NCI-H2171 (cell line): ENCODE measurements at regions not wholly inside any gene's neighbourhood (a gene's known extent, or its start where the extent isn't known, plus 50 kb on each side); places are given as distances from the start of the nearest gene placed in this dataset.
A peak's percentile ranks its signal among the peaks of the same experiment; 100 is the strongest.

Source experiments
- DNase-seq: peaks from one replicate; lab custom pipeline; 2025; lab: John Stamatoyannopoulos, UW

DNA sequence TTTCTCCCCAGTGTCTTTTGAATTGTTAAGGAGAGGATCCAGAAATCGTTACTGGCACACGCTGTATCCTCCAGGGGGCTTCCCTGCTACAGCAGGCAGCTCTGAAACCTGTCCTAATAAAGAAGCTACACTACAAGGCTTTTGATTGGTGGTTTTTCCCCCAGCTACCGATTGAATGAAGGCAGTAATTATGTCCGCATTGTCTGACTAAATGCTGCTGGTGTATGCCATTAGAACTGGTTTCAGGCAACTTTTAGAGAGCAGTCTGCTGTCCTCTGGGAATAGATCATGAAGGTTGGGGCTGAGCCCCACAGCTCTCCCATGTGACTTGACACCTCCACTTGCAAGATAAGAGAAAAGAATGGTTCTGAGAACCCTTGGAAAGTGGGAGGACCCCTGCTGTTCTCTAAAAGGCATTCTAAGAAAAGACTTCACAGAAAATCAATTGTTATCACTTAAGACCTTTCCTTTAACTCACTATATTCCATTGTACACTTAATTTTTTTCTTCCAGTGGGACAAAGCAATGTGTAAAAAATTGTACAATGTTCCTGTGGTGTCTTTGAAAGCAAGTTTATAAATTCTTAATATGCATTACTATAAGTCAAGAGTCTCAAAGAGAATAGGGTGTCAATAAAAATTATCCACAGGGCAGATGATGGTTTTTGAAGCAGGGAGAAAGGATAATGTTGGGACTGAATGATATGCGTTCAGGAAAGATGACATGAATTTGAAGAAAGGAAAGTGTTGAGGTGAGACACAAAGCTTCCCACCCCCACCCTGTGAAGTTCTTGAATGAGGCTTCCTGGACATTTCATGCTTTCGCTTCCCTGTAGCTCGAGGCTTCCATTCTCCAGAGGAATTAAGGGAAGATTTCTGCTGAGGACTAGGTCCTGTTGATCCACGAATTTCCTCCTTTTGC, 53.0 kb upstream of the DAZL start:
- DNase-seq = no peak

DNA sequence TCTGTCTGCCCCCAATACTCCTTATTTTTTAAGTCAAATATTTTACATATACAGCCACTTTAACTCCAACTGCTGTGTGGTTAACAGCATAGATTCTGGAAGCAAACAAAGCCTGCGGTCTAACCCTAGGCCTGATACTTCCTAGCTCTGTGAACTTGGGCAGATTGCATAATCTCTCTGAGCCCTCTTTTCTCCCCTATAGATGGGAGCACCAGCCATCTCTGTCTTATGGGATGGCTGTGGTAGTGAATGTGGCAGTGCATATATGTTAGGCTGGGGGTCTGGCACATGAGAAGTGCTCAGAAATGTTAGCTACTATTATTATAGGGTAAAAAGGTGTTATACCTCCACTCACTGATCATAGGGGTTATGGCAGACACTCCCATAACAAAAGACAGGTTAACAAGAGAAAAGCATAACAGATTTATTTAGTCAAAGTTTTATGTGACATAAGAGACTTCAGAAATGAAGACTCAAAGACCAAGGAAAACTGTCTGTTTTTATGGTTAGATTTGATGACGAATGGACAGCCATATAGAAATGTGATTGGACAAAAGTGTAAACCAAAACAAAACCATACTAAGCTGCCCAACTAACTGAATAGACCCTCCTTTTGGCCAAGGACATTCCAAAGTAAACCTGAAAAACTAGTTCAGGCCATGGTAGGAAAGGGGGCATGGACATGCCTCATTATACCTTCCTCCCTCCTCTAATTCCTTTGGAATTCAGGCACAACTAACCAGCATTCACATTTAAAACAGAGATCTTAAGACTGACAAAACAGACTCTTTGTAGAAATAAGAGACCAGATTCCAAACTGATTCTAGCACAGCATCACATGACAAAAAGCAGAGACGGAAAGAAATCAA, 53.9 kb upstream of the DAZL start:
- no peak for DNase-seq

DNA sequence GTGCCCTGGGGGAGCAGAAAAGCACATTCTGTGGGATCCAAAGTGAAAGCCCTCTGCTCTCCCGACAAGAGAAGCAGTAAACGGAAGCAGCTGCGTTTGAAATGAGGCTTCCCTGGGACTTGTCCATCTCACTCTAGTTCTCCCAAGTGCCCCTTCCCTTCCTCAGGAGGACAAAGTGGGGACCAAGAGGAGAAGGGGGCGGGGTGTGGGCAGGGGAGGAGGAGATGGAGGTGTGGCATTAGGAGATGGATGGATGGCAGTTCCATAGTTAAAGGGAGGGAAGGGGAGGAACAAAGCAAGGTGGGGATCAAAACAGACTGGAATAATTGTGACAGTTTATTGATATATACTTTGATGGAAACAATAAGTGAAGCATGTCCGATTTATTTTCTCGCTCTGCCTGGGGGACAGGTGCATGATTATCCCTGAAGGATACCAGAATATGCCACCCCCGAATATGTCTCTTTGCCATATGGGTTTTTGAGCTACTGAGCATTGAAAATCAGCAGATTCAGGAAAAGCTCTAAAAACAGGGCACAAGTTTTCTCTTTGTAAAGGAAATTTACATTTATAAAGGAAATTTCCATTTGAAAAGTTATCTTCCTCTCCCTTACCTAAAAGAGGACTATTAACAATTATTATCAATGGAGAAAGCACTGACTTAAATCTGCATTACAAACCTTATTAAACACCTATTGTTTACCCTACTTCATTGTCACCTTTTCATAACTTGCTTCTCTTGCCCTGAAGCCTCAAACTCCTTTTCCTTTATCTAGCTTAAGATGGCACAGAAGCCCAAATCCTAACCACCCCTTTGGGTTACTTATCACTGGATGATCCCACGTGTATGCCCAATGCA, 58.9 kb upstream of the DAZL start:
- DNase-seq = peak; percentile 16

DNA sequence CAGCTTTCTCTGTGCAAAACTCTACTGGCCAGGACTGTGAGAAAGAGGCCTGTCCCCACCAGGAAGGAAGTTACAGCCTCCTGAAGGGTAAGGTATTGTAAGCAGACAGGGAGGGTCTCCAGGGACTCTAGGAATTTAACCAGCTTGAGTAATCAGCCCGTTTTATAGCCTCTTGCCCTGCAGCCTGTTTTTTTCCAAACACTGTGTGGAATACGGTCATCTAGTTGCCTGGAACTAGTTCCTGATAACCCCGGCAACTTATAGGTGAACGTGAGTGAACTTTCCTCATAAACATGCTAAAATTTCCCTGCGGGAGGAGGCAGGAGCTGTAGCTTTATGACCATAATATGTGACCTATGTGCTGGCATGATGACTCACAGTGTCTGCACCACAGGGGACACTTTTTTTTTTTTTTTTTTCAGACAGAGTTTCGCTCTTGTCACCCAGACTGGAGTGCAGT, 60.1 kb upstream of the DAZL start:
- DNase-seq = no peak

DNA sequence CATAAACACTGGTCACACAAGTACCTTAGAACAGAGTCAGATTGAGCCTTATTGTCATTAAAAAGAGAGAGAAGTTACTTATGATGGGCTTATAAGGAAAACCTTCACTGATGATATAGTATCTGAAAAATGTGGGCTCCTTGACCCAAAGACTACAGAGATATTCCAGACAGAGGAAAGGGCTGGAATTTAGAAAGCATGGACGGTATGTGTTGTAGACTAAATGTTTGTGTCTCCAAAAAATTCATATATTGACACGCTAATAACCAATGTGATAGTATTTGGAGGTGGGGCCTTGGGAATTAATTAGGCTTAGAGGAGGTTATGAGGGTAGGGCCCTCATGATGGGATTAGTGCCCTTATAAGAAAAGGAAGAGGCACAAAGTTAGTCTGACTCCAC, 61.0 kb upstream of the DAZL start:
- no peak for DNase-seq

DNA sequence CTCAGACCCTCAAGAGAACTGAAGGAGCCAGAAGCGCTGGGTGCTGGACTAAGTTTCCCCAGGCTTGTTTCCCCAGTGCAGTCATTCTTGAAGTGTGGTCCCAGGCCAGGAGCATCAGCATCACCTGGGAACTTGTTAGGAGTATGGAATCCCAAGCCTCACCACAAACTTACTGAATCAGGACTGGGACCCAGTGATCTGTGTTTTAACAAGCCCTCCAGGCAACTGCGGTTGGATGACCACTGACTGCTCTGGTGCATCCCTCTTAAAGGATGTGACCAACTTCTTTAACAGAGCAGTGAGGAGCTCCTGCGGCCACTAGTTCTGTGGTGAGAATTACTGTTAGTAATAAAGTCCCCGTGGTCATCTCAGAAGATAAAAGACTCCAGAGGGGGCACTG, 62.4 kb upstream of the DAZL start:
- DNase-seq = no peak

DNA sequence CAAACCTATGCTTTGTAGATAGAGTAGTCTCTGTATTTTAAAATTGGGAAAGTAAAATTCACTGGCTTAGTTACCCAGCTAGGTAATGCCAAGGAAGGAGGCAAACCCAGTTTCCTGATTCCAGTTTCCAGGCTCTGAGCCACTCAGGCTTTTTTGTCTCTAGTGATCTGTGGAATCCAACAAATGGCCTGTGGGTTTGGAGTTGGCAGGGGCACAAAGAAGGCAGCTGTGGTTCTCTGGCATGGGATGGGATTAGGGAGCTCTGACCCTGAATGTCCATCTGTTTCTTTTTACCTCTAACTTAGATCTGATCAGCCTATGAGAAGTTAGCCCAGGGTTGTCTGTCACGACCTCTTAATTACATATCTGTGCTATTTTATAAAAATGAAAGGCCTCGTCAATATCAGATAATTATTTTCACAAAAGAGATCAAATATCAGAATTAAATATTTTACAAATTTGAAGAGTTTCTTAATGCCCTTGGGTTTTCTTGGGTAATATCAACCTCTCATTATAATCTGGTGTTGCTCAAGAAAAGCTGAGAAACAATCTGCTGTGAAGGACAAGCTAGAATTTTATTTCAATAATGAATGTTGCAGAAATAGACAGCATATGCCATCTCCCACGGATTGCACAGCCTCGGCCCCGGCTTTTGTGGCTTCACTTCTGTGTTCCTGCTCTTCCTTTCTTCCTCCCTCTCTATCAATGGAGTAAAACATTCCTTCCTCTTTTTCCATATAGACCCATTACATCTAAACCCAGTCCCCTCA, 63.7 kb upstream of the DAZL start:
- DNase-seq = no peak

DNA sequence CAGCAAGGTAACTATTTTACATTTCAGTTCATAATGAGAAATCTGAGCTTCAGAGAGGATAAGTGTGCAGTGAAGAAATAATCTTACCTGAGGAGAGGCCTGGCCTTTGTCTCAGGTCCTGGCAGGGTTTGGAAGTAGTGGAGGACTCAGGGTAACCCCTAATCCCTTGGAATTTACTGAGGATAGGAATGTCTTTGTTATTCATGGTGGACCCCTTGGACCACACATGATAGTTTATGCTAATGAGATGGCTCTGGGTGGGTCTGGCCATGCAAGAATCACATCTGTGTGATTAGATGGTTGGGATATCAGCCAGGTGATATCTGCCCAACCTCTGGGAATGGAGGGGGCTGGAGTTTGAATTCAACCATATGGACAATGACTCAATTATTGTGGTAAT, 65.0 kb upstream of the DAZL start:
- DNase-seq = no peak

DNA sequence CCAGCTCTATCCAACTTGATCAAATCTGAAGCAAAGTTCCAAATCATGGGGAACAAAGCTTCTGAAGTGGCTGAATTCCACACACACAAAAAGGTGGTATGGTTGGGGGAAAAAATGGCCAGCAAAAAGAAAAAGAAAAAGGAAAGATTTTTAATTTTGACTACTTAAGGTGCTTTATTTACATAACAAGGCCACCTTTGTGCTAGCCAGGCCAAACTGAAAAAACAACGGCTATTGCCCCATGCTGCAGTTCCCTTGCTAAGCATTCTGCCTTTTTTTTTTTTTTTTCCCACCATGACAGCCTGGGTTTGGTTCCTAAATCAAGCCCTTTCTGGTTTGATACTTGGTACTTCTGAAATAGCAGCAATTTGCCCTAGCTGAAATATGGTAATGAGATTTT, 66.5 kb upstream of the DAZL start:
- no peak for DNase-seq

DNA sequence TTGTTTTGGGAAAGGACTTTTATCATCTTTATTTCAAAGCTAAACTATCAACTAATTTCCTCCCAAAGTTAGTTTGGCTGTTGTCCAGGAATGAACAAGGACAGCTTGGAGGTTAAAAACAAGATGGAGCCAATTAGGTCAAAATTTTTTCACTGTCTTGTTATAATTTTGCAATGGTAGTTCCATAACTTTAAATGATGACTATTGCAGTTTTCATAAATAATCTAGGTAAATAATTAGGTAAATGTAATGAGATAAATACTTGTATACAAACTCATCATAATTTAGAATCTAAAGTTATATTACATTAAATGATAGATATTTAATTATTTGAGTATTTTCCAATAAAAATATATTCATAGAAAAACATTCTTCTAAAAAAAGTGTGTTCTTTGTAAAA, 68.3 kb upstream of the DAZL start:
- no peak for DNase-seq

DNA sequence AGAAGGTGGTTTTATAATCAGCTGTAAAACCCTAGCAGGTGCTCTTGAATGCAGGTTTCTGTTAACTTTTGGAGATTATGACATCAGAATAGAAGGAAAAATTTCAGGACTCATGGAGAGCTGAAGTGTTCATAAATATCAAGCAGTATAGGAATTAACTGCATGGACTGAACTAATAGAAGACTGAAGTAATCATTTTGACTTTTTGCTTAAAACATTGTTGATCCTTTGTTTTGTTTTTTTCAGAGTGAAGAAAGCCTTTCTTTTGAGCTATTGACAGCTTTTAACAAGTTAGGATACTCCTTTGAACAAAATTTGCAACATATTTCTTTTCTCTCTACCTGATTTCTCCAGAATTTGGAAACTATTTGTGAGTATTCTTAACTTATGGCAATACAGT, 70.6 kb upstream of the DAZL start:
- DNase-seq = no peak

DNA sequence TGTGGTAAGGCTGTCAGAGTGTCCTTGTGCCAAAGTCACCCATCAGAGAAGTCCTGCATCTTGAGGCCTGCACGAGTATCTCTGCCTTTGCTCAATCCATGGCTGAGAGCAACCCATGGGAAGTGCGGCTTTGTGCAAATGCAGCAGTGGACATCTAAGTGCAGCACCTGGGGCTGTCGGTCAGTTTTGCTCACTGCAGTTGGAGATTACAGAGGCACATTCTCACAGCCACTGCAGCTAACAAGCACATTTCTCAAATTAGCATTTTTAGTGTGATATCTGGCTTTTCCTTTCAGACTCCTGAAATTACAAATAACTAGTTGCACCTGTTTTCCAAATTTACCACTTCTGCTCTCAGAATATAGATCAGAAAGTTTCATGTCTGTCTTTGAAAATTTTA, 81.5 kb upstream of the DAZL start:
- no peak for DNase-seq

DNA sequence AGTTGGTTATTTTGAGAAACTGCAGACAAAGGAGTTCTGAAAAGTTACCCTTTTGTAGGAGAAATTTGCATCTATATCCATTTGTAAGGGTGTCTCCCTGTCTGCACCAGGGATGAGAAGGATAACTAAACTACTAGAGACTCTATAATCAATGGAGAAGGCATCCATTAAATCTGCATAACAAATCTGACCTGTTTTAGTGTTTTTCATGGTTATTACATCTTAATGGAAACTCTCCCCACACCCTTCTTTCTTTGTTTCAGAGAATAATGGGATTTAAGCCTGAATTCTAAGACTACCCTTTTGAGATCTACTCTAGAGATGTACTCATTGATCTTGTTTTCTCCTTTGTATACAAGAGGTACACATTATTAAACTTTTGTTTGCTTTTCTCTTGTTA, 82.0 kb upstream of the DAZL start:
- DNase-seq = no peak

DNA sequence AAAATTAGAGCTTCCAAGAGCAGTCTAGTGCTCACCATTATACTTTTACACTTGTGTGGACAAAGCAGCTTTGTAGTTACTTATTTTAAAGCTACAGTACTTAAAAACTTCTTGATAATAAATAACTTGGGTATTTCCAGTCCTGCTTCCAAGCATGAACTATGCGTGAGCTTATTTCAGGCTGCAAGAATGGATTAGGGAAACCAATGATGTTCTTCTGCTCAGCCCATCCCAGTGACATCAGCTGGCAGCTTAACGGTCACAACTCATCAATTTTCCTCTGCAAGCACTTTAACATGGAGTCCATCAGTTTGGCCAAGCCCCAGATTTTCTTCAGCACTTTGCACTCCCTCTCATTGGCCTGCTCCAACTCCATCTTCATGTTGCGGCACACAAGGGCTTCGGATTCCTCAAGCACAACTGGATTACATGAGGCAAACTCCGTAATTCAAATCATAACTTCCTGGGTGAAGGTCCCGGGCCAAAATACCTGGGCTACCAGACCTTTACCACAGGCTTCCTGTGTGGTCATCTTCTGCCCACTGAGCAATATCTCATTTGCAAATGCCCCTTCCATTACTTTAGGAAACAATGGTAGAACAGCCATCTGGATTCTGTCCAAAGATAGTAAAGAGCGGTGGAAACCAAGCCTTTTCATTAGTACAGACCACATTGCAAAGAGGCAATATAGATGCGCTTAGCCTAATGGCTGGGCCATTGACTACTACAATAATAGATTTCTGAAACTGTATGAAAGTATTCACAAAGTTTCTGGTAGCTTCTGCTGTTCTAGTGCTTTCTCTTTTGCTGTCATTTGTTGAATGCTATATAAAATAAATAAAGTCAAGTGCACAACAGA, 87.5 kb upstream of the DAZL start:
- DNase-seq = no peak

DNA sequence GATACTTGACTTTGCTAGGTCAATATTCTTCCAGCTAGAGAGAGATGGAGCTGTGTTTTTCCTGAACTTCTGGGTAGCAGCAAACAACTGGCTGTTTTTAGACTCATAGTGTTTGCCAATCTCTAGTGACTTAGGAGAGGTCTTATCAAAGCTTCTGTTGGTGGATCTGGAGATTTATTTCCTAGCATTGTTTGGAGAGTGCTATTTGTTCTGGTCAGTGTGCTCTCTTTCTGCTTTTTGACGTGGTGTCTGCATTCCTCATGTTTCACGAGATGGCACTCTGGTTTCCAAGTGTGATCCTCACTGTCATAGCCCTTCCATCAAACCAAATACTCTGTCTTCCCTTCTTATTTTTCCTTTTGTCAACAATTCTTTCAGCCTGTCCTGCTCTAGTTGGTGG, 88.6 kb upstream of the DAZL start:
- no peak for DNase-seq

DNA sequence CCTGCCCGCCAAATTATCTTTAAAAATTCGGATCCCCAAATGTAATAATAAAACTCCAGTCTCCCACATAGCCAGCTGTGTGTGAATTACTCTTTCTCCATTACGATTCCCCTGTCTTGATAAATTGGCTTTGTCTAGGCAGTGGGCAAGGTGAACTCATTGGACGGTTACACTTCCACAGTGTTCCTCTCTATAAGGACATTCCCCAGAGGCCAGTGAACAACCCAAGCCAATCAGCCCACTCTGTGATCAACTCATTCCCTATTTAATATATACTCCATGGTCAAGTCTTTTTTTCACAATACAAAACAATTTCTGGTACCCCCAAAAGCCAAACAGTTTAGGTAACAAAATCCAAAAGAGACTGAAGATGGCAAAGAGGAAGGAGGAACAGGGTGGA, 90.5 kb upstream of the DAZL start:
- no peak for DNase-seq

DNA sequence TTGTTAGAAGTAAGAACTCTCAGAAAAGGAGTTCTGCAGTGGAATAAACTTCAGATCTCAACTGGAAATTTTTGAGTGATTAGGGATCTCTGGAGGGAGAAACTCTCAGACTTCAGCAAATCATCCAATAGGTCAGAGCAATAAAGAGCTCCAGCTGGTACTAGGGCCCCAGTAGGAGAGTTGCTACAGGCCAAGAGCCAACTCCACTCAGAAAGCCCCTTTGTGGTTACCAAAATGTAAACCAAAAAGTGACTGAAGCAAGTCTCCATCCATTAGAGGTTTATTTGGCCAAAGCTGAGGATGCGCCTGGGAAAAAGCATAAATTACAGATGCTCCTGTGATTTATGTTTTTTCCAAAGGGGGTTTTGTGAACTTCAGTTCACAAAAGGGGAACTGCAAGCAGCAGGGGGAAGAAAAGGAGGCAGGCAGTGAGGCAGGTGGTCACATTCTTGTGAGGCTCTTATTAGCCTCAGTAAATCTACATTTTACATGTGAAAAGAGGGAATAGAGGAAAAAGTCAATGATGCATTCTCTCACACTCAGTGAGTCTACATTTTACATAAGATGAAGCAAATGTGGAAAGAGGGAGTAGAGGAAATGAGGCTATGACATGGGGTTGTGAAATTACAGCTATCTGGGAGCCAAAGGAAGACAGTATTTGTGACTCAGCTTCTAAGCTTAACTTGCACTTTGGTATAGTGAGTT, 92.4 kb upstream of the DAZL start:
- no peak for DNase-seq

DNA sequence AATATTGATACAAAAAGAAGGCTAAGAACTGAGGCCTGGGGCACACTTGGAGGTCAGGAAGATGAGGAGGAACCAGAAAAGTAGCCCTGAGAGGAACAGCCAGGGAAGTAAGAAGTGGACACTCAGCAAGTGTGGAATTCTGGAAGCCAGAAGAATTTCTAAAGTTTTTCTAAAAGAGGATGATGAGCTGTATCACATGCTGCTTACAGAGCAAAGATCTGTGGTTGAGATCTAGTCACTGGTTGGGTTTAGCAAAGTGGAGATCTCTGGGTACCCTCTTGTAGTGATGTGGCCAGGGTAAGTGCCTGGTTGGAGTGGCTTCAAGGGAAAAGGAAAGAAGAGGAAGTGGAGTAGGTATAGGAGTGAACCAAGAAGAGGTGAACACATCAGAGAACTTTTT, 95.4 kb upstream of the DAZL start:
- DNase-seq = no peak

DNA sequence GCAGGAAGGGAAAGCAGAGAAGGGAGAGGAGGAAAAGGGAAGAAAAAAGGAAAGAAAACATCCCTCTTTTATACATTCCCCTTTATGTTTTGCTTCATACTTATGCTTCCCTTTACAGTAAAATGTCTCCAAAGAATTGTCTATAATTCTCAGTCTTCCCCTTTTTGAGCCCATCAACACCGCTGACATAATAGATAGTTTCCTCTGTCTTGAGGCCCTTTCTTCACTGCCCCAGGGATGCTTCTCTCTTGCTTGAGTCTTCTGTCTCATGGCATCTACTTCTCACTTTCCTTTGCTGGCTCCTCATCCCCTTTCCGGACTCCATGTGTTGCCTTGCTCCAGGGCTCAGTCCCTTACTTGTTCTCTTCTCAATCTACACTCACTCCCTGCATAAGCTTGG, 99.7 kb upstream of the DAZL start:
- DNase-seq = no peak

DNA sequence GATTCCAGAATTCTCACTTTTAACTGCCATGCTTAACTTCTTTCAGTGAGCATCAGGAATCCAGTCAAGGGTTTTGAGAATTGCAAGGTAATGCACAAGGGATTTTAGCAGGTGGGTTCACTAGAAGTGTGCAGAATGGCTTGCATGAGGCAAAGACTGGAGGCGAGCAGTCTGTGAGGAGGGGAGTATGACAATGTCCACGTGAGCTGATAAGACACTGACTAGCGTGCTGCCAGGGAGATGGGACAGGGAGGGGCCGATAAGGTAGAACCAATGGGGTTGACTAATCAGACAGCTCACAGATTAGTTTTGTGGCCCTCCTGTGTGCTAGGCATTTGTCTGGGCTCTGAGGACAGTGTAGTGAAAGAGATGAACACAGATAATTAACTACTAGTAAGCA, 102.0 kb upstream of the DAZL start:
- DNase-seq = no peak
